Midbrain (tissue), 1 donor: ENCODE measurements at regions not wholly inside any gene's neighbourhood (a gene's known extent, or its start where the extent isn't known, plus 50 kb on each side); places are given as distances from the start of the nearest gene placed in this dataset.

Experiments used
- DNase-seq: peaks from one replicate; lab custom pipeline; 2025; lab: John Stamatoyannopoulos, UW

DNA sequence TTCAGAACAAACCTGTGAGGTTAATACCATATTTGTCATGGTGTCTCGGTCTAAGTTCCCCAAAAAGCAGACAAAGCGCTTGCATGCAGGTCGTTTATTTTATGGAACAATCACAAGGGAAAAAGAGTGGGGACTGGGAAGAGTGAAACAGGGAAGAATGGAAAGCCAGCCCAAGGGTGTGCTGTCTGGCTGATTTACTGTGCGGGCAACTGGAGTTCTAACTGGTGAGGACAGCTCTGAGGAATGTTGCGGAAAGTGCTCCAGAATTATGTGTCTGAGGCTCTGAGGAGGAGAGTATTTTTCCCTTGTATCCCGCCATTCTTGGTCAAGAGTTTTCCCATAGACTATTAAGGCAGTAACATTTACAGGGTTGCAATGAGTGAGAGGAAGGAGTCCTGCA lies 465.4 kb downstream of the RMST start:
- no peak for DNase-seq

GRCh38 chr12:97936165-97936564 lies 473.6 kb downstream of the RMST start:
- DNase-seq = no peak

GRCh38 chr12:97938031-97938430 lies 475.4 kb downstream of the RMST start:
- DNase-seq = no peak

DNA sequence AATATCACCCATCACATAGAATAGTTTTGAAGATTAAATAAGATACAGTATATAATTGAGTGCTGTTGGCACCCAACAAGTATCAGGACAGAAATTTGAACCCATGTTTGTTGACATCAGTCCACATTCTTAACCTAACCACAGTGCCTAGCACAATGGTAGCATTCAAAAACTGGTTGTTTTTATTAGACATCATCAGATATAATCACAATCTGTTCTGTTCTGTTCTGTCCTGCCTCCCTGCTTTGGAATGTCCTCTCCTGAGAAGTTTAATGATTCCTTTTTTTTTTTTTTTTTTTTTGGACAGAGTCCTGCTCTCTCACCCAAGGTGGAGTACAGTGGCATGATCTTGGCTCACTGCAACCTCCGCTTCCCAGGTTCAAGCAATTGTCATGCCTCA lies 476.6 kb downstream of the RMST start:
- no peak for DNase-seq

GRCh38 chr12:97940105-97940504 lies 477.5 kb downstream of the RMST start:
- no peak for DNase-seq

GRCh38 chr12:97940629-97941028 lies 478.0 kb downstream of the RMST start:
- no peak for DNase-seq

GRCh38 chr12:97941686-97942354 lies 479.2 kb downstream of the RMST start:
- DNase-seq = no peak

DNA sequence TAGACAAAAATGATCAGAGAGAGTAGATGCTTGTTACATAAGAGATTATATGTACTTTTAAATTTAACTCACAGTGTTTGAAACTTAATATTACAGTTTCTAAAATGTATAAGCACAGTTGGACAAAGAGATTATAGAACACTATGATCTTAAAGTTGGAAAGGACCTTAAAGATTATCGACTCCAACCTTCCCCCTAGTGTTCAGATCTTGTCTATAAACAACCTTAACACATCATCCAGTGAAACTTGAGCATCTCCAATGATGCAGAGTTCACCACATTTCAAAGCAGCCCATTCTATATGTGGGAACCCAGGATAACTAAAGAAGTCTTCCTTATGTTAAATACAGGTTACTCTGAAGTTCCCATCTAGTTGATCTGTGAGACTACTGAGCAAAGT lies 480.8 kb downstream of the RMST start:
- no peak for DNase-seq

- no peak for DNase-seq
Observed at GRCh38 chr12:97944576-97944975, 482.0 kb downstream of the RMST start.

DNA sequence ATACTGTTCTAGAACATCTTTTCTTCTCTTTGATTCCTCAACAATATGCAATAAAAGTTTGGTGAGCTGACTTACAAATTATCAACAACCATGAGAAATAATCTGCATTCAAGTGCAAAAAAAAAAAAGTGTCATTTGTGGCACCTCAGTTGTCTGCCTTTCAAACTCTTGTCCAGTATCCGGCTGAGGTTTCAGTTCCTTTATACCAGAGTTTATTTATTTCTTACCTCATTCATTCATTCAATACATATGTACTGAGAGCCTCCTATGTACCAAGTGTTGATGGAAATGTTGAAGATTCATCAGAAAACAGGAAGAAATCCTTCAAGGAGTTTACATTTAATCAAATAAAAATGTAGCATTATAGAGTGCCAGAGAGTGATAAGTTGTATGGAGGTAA lies 484.1 kb downstream of the RMST start:
- no peak for DNase-seq

DNA sequence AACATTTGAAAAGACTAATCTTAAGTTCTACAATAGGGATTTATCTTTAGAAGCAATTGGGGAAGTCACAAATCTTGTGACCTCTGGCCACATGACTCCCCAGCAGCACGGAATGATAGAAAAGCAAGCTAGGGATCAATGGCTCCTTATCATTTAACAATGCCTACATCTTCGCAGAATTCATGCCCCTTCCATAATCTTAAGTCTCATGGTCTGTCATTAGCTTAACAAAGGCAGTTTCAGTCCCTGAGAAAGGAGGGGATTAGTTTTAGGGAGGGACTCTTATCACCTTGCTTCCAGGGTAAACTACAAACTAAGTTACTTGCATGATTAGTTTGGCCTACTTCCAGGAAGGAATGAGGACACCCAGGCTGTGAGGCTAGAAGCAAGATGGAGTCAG lies 486.0 kb downstream of the RMST start:
- DNase-seq = no peak

GRCh38 chr12:97951239-97951638 lies 488.6 kb downstream of the RMST start:
- DNase-seq = no peak

- no peak for DNase-seq
Observed at GRCh38 chr12:97951717-97952116, 489.1 kb downstream of the RMST start.

GRCh38 chr12:97957109-97957508 lies 494.5 kb downstream of the RMST start:
- no peak for DNase-seq

DNA sequence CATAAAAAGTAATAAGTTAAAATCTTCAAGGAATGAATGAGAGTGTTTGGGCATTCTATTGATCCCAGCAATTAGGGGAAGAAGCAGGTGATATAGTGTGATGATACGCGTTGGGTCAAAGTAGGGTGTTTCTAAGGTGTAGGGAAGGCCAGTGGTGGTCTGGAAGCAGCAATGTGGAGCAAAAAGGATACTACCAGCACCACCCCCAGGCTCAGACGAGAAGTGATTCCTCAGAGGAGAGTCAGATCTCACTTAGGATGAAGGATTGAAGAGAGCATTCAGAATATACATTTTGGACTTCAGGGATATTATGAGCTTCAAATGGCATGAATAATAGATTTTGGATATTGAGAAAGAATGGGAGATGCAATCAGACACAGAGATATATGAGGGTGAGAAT lies 497.6 kb downstream of the RMST start:
- DNase-seq = no peak

GRCh38 chr12:97960741-97961608 lies 498.4 kb downstream of the RMST start:
- peak; percentile 5 for DNase-seq

DNA sequence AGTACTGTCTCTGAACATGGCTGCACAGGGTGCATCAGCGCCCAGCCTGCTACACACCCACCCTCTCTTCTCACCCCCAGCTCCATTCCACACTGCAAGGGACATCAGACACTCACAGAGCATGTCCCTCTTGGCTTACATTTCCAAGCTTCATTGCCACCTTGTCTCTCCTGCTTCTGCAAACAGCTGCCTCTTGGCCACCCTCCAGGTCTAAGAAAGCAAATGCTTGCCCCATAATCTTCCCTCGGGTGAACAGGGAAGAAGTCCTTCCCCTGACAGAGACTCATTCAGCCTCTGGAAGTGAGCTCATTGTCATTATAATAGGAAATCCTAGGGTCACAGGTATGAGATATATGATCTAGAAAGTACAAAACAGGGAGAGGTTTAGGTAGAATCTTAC lies 505.2 kb downstream of the RMST start:
- no peak for DNase-seq

DNA sequence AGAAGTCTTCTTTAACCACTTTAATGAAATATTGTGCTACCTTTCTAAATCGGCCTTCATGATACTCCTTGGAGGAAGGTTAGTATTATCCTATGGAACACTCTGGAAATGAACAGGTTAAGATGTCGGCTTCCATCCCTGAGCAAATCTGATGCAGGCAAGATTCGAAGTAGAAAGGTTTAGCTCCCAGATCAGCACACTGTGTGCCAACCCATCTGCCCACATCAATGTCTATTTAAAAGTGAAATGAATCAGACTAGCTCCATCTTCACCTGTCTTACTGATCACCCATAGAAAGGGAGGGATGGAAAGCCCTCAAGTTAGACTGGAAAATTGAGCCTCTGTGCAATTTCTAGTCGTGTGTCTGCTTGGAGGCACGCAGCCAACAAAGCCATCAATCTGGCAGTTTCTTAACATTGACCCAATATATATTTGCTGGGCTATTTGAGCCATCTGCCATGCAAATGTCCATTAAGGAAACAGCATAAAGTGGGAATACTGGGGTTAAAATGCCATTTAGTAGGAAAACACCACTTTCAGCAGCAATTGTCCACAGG lies 506.1 kb downstream of the RMST start:
- no peak for DNase-seq

DNA sequence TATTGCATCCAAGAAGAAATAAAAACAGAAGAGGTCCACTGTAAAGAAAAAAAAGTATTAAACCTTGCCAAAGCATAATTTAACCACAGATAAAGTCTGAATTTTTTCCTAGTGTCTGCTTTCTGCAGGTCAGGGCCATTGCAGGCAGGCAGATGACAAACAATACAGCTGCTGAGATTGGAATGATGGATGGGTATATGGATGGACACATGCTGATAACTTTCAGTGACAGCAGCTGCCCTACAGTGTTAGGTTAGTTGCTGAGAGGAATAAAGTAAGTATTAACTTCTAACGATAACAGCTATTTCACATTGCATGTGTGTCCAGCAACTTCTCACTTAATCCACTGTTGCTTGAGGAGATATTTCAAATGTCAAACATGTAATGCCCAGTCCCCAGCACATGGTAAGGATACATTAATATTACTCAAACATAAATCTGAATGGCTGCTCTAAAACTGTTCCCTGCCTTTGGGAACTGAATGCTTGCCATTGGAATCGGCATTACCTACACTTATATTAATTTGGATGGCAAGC lies 515.3 kb downstream of the RMST start:
- DNase-seq = no peak

- DNase-seq = no peak
Observed at GRCh38 chr12:97982684-97983083, 520.1 kb downstream of the RMST start.

DNA sequence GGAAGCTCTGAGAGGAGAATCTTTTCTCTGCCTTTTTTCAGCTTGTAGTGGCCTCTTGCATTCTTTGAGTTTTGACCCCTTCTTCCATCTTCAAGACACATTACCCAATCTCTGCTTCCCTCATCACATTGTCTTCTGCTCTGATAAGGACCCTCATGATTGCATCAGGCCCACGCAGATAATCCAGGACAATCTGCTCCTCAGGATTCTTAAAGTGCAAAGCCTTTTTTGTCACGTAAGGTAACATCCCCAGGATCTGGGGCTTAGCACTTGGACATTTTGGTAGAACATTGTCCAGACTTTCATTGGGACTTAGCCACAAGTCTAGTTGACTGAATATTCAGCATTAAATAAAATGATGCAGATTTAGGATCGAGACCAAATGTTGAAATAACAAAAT lies 521.2 kb downstream of the RMST start:
- DNase-seq = no peak

DNA sequence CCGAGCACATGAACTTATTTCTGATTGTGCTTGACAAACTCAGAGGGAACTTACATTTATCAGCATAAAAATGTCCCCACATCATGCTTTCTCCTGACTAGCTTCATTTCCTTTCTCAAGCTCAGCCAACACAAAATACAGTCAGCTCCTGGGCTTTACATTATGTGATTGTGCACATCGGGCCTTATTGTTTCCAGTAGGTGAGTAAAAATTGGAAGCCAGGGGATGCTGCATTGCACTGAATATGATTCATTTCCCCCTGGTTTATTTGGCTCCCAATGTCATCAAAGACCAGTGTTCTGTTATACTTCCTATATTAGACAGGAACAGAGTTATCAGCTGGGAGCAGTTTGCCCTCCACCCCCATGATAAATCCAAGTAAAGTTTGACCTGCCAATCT lies 521.8 kb downstream of the RMST start:
- DNase-seq = no peak

DNA sequence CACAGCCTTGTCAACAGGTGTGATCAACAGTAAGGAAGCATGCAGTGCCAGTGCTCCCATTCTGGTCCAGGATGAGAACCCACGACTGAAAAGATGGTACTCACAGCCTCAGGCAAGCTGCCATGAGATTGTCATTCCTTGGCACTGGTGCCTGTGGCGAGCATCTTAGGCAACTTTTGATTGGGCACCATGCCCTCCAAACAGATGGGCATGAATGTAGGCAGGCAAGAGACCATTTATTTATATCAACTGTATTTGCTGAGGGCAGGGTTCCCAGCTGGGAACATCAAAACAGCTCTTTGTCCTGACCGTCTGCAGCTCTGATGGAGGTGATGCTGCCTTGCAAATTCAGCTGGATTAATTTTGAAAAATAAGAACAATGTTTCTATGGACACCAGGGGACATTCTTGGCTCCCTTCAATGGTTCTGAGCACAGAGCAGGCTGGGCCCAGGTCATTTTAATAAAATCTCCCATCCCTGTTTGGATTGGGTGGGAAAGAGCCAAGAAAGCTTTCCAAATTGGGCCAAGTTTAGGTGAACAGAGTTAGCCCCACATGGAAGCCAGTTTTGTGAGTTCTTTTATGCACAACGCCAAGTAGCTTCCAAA lies 522.5 kb downstream of the RMST start:
- no peak for DNase-seq
